GM21786 (cell line): ENCODE measurements at regions not wholly inside any gene's neighbourhood (a gene's known extent, or its start where the extent isn't known, plus 50 kb on each side); places are given as distances from the start of the nearest gene placed in this dataset.

ENCODE experiments used
- ATAC-seq: cut with Tn5 transposase; IDR thresholded peaks from one replicate; pipeline ENCODE4 v1.9.1; 2021; ENCODE audit not compliant: unreplicated experiment

DNA sequence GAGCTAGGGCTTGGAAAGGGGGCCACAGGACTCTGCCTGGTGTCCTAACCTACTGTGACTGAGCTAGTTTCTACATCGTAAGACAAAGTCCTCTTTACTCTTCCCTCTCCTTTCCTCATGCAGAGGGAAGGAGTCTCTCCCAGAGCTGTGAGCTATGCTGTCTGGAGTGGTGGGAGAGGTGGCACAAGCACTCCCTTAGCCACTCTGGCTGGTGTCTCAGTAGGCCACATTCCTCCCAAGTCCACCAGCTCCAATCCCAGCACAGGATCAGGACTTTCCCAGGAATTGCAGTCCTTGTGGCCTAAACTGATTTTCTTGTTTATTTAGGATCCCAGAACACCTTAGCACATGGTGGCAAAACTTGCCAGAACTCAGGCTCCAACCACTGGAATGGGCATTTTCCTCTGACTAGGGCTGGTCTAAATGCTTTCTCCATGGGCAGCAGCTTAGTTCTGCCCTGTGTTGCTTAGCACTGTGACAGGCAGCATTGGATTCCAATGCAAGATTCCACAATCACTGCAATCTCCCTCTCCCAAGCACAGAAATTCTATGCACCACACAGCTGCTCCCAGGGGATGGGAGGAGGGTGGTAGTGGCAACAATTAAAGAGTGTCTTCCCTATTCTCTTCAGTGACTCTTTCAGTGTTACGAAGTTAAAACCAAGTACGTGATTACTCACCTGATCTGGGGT is 733.3 kb downstream of the HACE1 start:
- no peak for ATAC-seq

- no peak for ATAC-seq
These were observed 736.5 kb downstream of the HACE1 start for GRCh38 chr6:104123227-104123626.

- ATAC-seq = no peak
These were observed 741.4 kb downstream of the HACE1 start for GRCh38 chr6:104118274-104118673.

DNA sequence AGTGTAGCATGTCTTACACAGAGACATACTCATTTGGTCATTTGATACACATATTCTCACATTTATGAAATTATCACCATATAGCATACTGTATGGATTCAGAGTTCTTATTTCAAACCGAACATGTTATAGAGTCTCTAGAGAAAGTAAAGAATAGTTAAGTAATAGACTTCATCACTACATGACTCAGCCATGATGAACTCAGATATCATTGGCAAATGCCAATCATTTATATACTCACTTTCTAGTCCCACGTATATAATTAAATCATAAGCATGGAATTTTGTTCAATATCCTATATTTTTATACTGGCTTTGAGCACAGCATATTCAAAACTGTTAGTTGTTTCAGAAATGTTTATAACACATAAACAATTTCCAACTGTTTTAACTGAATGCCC is 749.9 kb downstream of the HACE1 start:
- no peak for ATAC-seq

DNA sequence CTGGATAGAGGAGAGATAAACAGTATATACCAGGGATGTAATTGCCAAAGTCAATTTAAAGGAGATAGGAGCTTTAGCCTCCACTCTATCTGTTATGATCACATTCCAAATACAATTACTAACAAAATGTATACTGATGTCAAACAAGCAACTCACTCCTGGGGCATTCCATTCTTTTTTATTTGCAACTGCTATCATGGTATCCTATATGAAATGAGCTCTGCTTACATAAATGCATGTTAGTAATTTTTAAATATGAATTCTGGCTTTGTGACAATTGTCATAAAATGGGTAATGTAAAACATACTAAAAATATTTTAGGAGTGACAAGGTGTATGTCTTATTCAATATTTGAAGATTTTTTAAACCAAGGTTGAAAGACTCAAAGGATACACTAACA is 751.1 kb downstream of the HACE1 start:
- no peak for ATAC-seq

DNA sequence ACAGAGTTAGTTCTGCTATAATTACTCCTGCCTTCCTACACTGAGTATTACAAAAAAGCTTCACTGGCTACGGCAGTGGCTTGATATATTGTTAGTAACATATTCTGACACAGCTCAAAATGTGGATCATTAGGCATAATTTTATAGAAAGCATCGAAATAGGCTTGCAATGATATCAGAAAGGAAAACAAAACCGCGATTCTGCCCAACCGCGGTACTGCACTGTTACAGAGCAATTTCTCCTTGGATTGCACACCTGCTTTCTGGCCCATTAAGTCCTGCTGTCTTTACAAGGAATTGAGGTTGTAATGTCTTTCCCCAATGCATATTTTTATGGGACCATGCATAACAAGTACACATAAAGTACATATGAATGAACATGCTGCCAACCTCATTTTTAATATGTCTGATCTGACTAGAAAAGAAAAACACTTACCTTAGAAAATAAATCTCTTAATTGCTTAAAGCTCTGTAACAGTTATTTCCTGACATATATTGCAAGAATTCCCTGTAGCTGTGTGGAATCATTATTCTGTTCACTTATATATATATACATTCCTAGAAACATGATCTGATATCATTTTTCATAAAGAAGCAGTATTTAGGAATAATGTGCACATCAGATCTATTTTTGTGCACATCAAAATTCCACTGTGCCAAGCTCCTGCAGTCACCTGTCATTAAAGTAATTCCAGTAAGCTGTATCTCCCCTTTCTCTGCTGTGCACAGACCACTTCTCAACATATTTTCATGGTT is 763.9 kb downstream of the HACE1 start:
- ATAC-seq = no peak

GRCh38 chr6:104087765-104088164 is 772.0 kb downstream of the HACE1 start:
- peak; percentile 79 for ATAC-seq

- ATAC-seq = no peak
These were observed 791.4 kb downstream of the HACE1 start for GRCh38 chr6:104068281-104068680.

GRCh38 chr6:104064876-104065275 is 794.8 kb downstream of the HACE1 start:
- ATAC-seq = no peak

- no peak for ATAC-seq
These were observed 809.3 kb downstream of the HACE1 start for GRCh38 chr6:104050455-104050854.

DNA sequence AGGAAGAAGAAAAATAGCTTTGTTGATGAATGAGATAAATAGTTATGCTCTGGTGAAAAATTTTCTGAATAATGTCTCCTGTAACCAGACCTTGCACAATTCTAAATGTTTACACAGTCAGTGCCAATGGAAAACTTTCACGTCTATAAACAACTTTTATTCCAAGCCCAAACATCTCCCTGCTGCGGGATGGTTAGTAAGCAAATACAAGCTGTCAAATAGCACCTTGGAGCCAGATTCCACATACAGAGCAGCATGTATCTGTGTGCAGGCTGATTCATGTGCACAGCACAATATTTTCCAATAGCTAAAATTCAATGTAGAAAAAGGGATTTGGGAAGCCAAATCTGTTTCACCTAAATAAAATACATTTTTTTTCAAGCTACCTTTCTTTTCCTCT is 813.3 kb downstream of the HACE1 start:
- ATAC-seq = no peak

- ATAC-seq = no peak
These were observed 828.4 kb downstream of the HACE1 start for GRCh38 chr6:104031346-104031745.

DNA sequence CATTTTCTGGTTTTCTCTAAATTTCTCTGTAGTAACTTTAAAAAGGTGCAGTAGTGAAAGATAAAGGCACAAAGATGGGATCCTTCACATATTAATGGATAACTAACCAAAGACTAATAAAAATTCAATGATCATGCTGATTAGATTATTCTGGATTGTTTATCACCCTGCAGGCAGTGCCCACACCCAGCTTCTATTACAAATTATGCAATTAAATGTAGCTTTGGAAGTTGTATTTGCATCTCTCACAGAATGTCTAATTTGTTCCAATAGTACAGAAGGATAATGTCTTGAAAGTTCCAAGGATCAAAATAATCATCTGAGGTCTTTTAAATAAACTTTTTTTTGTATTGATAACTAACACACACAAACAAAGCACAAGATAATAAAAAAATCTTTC is 837.6 kb downstream of the HACE1 start:
- no peak for ATAC-seq

DNA sequence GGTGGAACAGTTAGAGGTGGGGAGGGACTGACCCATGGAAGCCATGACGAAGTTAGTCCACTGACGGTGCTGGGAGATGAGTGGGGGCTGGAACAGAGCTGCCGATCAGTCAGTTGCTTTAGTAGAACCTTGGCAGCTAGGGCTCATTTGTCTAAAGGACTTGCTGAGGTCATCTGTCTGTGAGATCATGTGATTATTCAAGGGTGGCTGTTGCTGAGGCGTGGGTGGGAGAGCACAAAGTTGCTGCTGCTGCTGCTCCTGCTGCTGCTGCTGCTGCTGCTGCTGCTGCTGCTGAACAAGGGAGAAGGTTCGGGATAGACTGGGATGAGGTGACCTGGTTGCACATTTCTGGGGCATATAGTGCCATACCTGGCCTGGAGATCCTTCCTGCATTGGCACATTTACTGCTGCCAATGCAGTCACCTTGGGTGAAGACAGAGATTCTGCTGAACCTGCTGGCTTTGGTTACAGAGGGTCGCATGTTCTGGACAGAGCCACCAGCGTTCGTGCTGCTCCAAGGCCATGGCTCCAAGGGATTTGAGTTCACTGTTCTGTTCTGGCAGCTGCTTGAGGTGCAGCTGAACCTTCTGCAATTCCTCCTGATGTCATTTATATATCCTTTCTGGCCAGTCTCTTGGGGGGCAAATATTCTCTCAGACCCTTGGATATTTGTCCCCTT is 840.5 kb downstream of the HACE1 start:
- ATAC-seq = no peak

DNA sequence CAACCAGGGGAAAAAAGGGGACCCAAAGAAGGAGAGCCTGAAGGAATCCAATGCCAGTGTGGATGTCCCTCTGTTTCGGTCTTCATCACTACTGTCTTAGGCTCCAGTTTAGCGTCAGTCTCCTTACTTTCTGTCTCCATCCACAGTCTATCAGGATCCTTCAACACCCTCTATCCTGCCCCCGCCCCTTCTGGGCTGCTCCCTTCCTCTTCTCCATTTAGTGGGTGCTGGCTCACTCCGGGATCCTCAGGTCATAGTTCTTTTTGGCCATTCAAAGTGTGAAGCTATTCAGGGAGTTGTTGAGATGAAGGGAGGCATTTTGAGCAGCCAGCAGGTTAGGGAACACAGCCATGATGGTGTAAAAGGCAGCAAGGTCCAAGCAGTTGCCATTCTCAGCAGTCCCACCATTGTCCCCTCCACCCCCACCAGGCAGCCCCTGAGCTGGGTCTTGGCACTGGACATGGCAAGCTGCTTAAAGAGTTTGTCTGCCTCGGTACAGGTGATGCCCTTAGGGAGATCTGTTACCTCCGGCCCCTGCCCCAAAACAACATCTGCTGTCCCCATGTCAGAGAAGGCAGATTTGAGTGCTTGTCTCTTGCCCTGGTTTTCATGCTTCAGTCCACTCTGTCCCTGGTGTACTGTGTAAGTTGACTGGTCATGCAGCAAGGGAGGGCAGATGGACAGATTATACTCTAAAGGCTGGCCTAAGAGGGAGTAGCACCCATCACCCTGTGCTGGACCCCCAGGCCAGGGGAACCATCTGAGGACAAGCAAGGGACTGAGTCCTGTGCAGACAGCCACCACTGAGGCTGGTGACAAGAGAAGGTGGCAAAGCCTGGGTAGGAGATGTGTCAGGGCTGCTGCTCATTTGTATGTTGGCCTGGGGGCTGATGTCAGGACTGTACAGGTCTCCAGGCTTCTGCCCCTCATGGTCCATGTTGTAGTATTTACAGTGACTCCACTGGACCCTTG is 842.0 kb downstream of the HACE1 start:
- no peak for ATAC-seq

- ATAC-seq = no peak
These were observed 845.4 kb downstream of the HACE1 start for GRCh38 chr6:104014163-104014959.

DNA sequence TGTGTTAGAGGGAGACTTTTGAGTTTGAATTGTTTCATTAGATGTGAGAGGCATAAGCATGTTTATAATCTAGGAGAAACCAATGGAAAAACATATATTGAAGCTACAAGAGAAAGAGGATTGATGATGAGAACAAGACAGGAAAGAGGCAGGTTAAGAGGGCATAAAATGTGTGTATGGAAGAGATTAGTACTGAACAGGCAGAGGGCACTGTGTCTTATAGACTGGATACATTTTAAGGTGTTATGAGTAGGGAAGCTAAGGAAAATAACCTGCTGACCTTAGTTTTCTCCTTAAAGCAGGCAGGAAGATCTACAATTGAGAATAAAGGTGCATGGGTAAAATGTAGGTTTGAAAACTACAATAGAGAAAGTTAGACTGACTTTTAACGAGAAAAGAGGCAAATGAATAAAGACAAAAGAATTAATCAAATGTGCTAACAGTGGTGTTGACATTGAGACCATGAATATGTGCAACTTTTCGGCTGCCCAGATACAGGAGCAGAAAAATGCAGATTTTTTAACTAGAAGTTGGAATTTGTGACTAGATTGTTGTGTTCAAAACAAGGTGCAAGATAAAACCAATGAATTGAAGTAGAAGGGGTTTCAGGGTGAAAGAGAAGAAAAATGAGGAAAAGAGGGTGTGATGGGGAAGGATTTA is 846.3 kb downstream of the HACE1 start:
- ATAC-seq = no peak

DNA sequence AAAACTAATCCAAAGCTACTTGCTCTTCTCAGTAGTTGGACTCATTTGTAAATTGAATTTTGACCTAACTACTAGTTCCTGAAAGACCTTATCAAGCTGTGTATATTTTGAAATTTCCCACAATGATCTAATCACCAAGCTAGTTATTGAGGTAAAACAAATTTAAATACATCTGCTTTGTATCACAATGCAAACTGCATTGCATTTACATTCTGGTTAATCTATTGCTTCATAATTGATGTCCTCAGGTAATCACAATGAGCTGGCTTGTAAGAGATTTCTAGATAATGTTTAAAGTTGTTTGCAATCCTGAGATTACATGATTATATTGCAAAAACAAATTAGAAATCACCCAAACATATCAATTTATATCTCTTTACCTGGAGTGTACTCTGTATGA is 848.8 kb downstream of the HACE1 start:
- ATAC-seq = no peak

GRCh38 chr6:104003803-104004516 is 855.8 kb downstream of the HACE1 start:
- no peak for ATAC-seq
